Uterus (tissue), 3 donors: ENCODE measurements at regions not wholly inside any gene's neighbourhood (a gene's known extent, or its start where the extent isn't known, plus 50 kb on each side); places are given as distances from the start of the nearest gene placed in this dataset.

Experiments
- DNase-seq, 2 donors: peaks; one replicate each; pipeline ENCODE4 v3.0.0-alpha.2; 2019 to 2020
- H3K27ac ChIP-seq, 2 donors: fragments of 200-600 bp; sonication (generic); 1 replicate in 1 of 2; 2 replicates in 1 of 2; pipeline ENCODE4 v1.5.1; 2016 to 2018
- H3K27me3 ChIP-seq, 2 donors: fragments of 200-600 bp; sonication (generic); one replicate each; pipeline ENCODE4 v1.5.1; 2018 to 2019; ENCODE audit warnings: control low read depth in 1 of 2
- H3K36me3 ChIP-seq, 2 donors: fragments of 200-600 bp; sonication (generic); one replicate each; pipeline ENCODE4 v1.5.1; 2019; ENCODE audit warnings: control low read depth in 1 of 2
- H3K4me1 ChIP-seq, 2 donors: fragments of 200-600 bp; sonication (generic); one replicate each; pipeline ENCODE4 v1.5.1; 2018 to 2019; ENCODE audit warnings: control low read depth in 1 of 2
- H3K4me3 ChIP-seq, 2 donors: fragments of 200-600 bp; sonication (generic); 1 replicate in 1 of 2; 2 replicates in 1 of 2; pipeline ENCODE4 v1.5.1; 2018 to 2019; ENCODE audit warnings: mild to moderate bottlenecking in 1 of 2
- H3K9me3 ChIP-seq, 2 donors: fragments of 200-600 bp; sonication (generic); one replicate each; pipeline ENCODE4 v1.5.1; 2019; ENCODE audit warnings: control low read depth in 1 of 2
- POLR2A ChIP-seq, 2 donors: fragments of 450-650 bp; IDR thresholded peaks; one replicate each; pipeline ENCODE4 v1.6.1; 2016; ENCODE audit warnings: antibody characterized with exemption in 2 of 2, mild to moderate bottlenecking in 1 of 2, moderate library complexity in 1 of 2
- intact Hi-C: fragments of 100-400 bp; cut with DNase I; formaldehyde crosslinking; loops from one replicate; pipeline ENCODE4 v1.15.1; 2023; ENCODE audit warnings: low total_unique reads
- TF ChIP-seq, protein P1 (sequence below), 4 experiments: fragments of 200-600 bp in 2 of 4; fragments of 450-650 bp in 2 of 4; sonication (generic) in 2 of 4; IDR thresholded peaks; one replicate each; pipeline ENCODE4 v1.5.1; 2016 to 2019; ENCODE audit warnings: antibody characterized with exemption in 4 of 4, mild to moderate bottlenecking in 2 of 4, moderate library complexity in 1 of 4
- donor health status: DM: yes; HTN: yes; CAD: no.

DNA sequence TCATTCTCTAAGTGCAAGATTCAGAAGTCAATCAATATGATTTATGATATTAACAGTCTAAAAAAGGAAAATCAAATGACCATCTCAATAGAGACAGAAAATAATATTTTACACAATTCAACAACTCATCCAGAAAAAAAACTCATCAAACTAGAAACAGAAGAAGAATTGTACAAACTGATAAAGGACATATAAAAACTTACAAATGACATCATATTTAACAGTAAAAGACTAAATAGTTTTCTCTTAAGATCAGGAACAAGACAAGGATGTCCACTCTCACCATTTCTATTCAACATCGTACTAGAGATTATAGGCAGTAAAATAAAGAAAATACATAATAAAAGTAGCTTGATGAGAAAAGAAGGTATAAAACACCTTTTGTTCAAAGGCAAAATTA, 527.3 kb downstream of the DACH1 start:
- TF ChIP-seq, protein P1, sequence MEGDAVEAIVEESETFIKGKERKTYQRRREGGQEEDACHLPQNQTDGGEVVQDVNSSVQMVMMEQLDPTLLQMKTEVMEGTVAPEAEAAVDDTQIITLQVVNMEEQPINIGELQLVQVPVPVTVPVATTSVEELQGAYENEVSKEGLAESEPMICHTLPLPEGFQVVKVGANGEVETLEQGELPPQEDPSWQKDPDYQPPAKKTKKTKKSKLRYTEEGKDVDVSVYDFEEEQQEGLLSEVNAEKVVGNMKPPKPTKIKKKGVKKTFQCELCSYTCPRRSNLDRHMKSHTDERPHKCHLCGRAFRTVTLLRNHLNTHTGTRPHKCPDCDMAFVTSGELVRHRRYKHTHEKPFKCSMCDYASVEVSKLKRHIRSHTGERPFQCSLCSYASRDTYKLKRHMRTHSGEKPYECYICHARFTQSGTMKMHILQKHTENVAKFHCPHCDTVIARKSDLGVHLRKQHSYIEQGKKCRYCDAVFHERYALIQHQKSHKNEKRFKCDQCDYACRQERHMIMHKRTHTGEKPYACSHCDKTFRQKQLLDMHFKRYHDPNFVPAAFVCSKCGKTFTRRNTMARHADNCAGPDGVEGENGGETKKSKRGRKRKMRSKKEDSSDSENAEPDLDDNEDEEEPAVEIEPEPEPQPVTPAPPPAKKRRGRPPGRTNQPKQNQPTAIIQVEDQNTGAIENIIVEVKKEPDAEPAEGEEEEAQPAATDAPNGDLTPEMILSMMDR (IDR thresholded peaks at IDR 0.05), result no peak
- no peak for TF ChIP-seq POLR2A (IDR thresholded peaks at IDR 0.05)
- no peaks in the 10 kb centered on the region for H3K36me3 ChIP-seq
- no peak for DNase-seq
- intact Hi-C loops, result no loop called here
- no peaks in the 10 kb centered on the region for H3K9me3 ChIP-seq
- no peaks in the 10 kb centered on the region for H3K4me1 ChIP-seq
- no peaks in the 10 kb centered on the region for H3K27me3 ChIP-seq
- H3K27ac ChIP-seq, result no peak overlapping the region
- H3K4me3 ChIP-seq, result no peak overlapping the region

DNA sequence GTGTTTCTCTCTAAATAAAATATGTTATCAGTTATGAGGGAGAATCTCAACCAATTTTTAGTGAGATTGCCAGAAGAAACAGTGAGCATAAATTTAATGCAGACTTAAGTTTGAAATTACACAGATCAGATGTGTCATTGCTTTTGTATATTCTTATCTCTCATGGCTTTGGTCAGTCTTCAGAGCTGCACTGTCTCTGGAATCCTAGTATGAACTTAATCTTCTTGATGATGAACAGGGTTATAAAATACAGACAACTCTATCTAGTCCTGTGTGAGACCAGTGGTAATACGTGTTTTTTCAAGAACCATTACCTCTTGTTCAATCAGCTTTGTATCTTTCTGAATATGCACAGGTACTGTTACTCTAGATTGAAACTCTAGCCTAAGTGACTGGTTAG, 528.0 kb downstream of the DACH1 start:
- no peak for TF ChIP-seq POLR2A (IDR thresholded peaks at IDR 0.05)
- DNase-seq, result no peak
- intact Hi-C loops, result no loop called here
- Histone ChIP-seq H3K9me3 (no peaks in the 10 kb centered on the region), H3K4me3 (no peak overlapping the region), H3K27me3 (no peaks in the 10 kb centered on the region), H3K27ac (no peak overlapping the region), H3K4me1 (no peaks in the 10 kb centered on the region), H3K36me3 (no peaks in the 10 kb centered on the region)

DNA sequence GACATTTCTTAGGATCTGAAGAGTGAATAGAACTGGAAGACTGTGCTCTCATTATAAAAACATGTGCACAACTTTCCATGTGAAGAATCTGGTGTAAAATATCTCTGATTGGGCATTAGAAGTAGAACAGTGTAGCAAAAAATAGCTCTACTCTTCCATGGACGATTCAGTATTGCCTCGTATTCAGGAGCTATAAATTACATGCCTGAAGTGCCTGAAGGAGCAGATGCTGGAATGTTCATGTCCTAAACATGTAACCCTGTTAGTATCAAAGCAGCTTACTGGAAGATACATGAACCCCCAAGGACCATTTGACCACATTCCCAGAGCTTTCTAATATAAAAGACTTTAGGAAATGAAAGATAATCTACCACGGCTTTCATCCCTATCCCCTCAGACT, 528.9 kb downstream of the DACH1 start:
- H3K4me1 ChIP-seq, result no peaks in the 10 kb centered on the region
- DNase-seq, result no peak
- no peak for TF ChIP-seq POLR2A (IDR thresholded peaks at IDR 0.05)
- no peaks in the 10 kb centered on the region for H3K9me3 ChIP-seq
- no peaks in the 10 kb centered on the region for H3K36me3 ChIP-seq
- no peak overlapping the region for H3K27ac ChIP-seq
- intact Hi-C loops, result no loop called here
- no peak overlapping the region for H3K4me3 ChIP-seq
- H3K27me3 ChIP-seq, result no peaks in the 10 kb centered on the region

DNA sequence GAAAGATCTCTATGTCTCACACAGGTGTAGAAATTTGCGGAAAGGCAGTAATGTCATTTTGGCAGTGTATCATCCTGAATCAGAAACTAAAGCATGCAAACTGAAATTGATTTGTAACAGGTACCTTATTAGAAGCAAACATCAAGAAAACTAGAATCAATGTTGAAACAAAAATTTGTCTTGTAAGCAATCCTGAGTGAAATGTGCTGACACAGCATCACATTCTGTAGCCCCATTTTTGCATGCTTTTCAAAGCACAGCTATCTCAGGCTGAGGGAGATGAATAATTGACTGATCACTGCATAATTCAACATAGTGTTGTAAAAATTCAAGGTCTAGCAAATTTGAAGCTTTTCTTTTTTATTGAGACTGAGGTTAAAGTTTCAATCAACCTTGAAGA, 539.7 kb downstream of the DACH1 start:
- Histone ChIP-seq H3K9me3 (no peaks in the 10 kb centered on the region), H3K4me1 (no peaks in the 10 kb centered on the region), H3K4me3 (no peak overlapping the region), H3K36me3 (no peaks in the 10 kb centered on the region), H3K27ac (no peak overlapping the region), H3K27me3 (no peaks in the 10 kb centered on the region)
- no peak for TF ChIP-seq POLR2A (IDR thresholded peaks at IDR 0.05)
- TF ChIP-seq, protein P1 (IDR thresholded peaks at IDR 0.05), result no peak
- no peak for DNase-seq
- intact Hi-C loops, result no loop called here

DNA sequence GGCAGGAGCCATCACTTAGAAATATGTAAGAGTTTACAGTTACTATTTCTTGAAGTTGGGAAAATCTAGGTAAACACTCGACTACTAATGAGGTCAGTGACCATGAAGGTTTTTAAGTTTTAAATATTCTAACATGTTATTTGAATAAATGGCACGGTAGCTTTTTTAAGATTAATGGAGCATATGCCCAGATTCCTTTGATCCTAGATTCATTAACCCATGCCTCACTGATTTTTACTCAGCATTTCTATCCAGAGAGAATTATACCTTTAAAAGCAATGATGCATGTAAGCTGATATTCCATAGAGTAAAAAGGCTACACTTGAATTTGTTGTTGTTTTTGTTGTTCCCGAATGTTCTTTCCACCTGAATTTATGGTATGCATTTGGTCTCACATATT, 541.4 kb downstream of the DACH1 start:
- no peaks in the 10 kb centered on the region for H3K4me1 ChIP-seq
- H3K9me3 ChIP-seq, result no peaks in the 10 kb centered on the region
- TF ChIP-seq POLR2A (IDR thresholded peaks at IDR 0.05), result no peak
- TF ChIP-seq, protein P1 (IDR thresholded peaks at IDR 0.05), result no peak
- H3K36me3 ChIP-seq, result no peaks in the 10 kb centered on the region
- DNase-seq, result no peak
- no peak overlapping the region for H3K27ac ChIP-seq
- no peaks in the 10 kb centered on the region for H3K27me3 ChIP-seq
- H3K4me3 ChIP-seq, result no peak overlapping the region
- intact Hi-C loops, result no loop called here

DNA sequence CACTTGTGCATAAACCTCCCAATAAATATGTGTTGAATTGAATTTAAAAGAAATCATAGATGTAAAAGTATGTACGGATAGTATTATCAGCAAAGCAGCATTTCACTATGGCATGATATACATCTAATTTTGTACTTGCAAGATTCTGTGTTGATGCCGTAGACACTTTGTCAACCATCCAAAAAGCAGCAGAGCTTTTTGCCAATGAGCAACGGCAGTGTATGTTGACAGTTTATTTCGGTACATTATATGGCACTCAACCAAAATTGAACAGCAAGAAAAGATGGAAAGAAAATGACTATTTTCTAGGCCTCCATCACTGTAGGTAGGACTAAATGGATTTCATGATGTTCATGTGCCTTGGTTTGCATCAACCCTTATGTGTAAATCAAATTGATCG, 543.7 kb downstream of the DACH1 start:
- no peaks in the 10 kb centered on the region for H3K4me1 ChIP-seq
- H3K27me3 ChIP-seq, result no peaks in the 10 kb centered on the region
- no peak for TF ChIP-seq POLR2A (IDR thresholded peaks at IDR 0.05)
- TF ChIP-seq, protein P1 (IDR thresholded peaks at IDR 0.05), result no peak
- DNase-seq, result no peak
- no peaks in the 10 kb centered on the region for H3K36me3 ChIP-seq
- no peak overlapping the region for H3K4me3 ChIP-seq
- H3K9me3 ChIP-seq, result no peaks in the 10 kb centered on the region
- intact Hi-C loops, result no loop called here
- H3K27ac ChIP-seq, result no peak overlapping the region
